Uterus (tissue), 3 donors: ENCODE measurements at regions not wholly inside any gene's neighbourhood (a gene's known extent, or its start where the extent isn't known, plus 50 kb on each side); places are given as distances from the start of the nearest gene placed in this dataset.

ENCODE experiments used
- DNase-seq, 2 donors: peaks; one replicate each; pipeline ENCODE4 v3.0.0-alpha.2; 2019 to 2020
- H3K27ac ChIP-seq, 2 donors: fragments of 200-600 bp; sonication (generic); 1 replicate in 1 of 2; 2 replicates in 1 of 2; pipeline ENCODE4 v1.5.1; 2016 to 2018
- H3K27me3 ChIP-seq, 2 donors: fragments of 200-600 bp; sonication (generic); one replicate each; pipeline ENCODE4 v1.5.1; 2018 to 2019; ENCODE audit warnings: control low read depth in 1 of 2
- H3K36me3 ChIP-seq, 2 donors: fragments of 200-600 bp; sonication (generic); one replicate each; pipeline ENCODE4 v1.5.1; 2019; ENCODE audit warnings: control low read depth in 1 of 2
- H3K4me1 ChIP-seq, 2 donors: fragments of 200-600 bp; sonication (generic); one replicate each; pipeline ENCODE4 v1.5.1; 2018 to 2019; ENCODE audit warnings: control low read depth in 1 of 2
- H3K4me3 ChIP-seq, 2 donors: fragments of 200-600 bp; sonication (generic); 1 replicate in 1 of 2; 2 replicates in 1 of 2; pipeline ENCODE4 v1.5.1; 2018 to 2019; ENCODE audit warnings: mild to moderate bottlenecking in 1 of 2
- H3K9me3 ChIP-seq, 2 donors: fragments of 200-600 bp; sonication (generic); one replicate each; pipeline ENCODE4 v1.5.1; 2019; ENCODE audit warnings: control low read depth in 1 of 2
- POLR2A ChIP-seq, 2 donors: fragments of 450-650 bp; IDR thresholded peaks; one replicate each; pipeline ENCODE4 v1.6.1; 2016; ENCODE audit warnings: antibody characterized with exemption in 2 of 2, mild to moderate bottlenecking in 1 of 2, moderate library complexity in 1 of 2
- intact Hi-C: fragments of 100-400 bp; cut with DNase I; formaldehyde crosslinking; loops from one replicate; pipeline ENCODE4 v1.15.1; 2023; ENCODE audit warnings: low total_unique reads
- TF ChIP-seq, protein P1 (sequence below), 4 experiments: fragments of 200-600 bp in 2 of 4; fragments of 450-650 bp in 2 of 4; sonication (generic) in 2 of 4; IDR thresholded peaks; one replicate each; pipeline ENCODE4 v1.5.1; 2016 to 2019; ENCODE audit warnings: antibody characterized with exemption in 4 of 4, mild to moderate bottlenecking in 2 of 4, moderate library complexity in 1 of 4
- donor health status: DM: yes; HTN: yes; CAD: no.

DNA sequence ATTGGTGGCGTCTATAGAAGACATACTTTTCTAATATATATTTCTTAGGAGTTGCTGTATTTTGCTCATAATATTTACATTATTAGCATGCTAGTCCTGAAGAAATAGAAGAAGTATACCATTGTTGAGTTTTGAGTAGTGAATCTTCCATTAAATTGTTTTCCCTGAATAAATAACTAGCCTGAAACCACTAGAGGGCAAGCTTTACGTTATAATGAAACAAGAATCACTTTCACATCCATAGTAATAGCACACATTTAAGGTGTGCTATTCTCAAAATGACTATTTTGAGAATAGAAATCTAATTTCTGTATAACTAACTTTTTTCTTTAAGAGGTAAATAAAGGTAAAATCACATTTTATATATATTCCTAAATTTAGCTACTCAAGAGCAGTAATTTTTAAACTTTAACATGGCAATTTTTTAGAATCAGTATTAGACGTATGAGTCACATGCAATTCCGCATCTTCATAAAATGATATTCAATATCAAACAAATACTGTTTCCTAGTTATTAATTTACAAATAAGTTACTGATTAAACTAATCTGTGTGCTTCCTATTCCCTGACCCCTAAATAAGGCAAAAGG lies 213.2 kb upstream of the MANEA start:
- no peak for DNase-seq
- Histone ChIP-seq H3K36me3 (no peaks in the 10 kb centered on the region), H3K4me3 (no peak overlapping the region), H3K27me3 (no peaks in the 10 kb centered on the region), H3K9me3 (no peaks in the 10 kb centered on the region), H3K27ac (no peak overlapping the region), H3K4me1 (no peaks in the 10 kb centered on the region)
- TF ChIP-seq, protein P1, sequence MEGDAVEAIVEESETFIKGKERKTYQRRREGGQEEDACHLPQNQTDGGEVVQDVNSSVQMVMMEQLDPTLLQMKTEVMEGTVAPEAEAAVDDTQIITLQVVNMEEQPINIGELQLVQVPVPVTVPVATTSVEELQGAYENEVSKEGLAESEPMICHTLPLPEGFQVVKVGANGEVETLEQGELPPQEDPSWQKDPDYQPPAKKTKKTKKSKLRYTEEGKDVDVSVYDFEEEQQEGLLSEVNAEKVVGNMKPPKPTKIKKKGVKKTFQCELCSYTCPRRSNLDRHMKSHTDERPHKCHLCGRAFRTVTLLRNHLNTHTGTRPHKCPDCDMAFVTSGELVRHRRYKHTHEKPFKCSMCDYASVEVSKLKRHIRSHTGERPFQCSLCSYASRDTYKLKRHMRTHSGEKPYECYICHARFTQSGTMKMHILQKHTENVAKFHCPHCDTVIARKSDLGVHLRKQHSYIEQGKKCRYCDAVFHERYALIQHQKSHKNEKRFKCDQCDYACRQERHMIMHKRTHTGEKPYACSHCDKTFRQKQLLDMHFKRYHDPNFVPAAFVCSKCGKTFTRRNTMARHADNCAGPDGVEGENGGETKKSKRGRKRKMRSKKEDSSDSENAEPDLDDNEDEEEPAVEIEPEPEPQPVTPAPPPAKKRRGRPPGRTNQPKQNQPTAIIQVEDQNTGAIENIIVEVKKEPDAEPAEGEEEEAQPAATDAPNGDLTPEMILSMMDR (IDR thresholded peaks at IDR 0.05): no peak
- TF ChIP-seq POLR2A (IDR thresholded peaks at IDR 0.05): no peak
- intact Hi-C loops: no loop called here

DNA sequence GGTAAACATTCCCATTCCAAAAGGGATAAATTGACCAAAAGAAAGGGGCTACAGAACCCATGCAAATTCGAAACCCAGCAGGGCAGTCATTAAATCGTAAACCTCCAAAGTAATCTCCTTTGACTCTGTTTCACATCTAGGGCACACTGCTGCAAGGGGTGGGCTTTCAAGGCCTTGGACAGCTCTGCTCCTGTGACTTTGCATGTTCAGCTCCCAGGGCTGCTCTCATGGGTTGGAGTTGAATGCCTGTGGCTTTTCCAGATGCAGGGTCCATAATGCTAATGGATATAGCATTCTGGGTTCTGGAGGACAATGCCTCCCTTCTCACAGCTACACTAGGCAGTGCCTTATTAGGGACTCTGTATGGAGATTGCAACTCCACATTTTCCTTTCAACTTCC lies 211.9 kb upstream of the MANEA start:
- Histone ChIP-seq H3K4me3 (no peak overlapping the region), H3K27ac (no peak overlapping the region), H3K36me3 (no peaks in the 10 kb centered on the region), H3K27me3 (no peaks in the 10 kb centered on the region), H3K4me1 (no peaks in the 10 kb centered on the region), H3K9me3 (no peaks in the 10 kb centered on the region)
- TF ChIP-seq, protein P1 (IDR thresholded peaks at IDR 0.05): no peak
- TF ChIP-seq POLR2A (IDR thresholded peaks at IDR 0.05): no peak
- intact Hi-C loops: no loop called here
- DNase-seq: no peak

DNA sequence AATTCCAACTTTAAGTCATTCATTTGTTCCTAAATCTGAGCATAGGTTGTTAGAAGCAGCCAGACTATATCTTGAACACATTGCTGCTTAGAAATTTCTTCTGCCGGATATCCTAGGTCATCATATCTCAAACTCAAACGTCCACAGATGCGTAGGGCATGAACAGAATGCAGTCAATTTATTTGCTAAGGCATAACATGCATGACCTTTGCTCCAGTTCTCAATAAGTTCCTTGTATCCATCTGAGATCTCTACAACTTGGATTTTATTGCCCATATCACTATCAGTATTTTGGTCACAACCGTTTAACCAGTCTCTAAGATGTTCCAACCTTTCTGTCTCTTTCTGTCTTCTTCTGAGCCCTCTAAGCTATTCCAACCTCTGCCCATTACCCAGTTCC lies 210.9 kb upstream of the MANEA start:
- Histone ChIP-seq H3K4me1 (no peaks in the 10 kb centered on the region), H3K27me3 (no peaks in the 10 kb centered on the region), H3K9me3 (no peaks in the 10 kb centered on the region), H3K27ac (no peak overlapping the region), H3K36me3 (no peaks in the 10 kb centered on the region), H3K4me3 (no peak overlapping the region)
- intact Hi-C loops: no loop called here
- TF ChIP-seq, protein P1 (IDR thresholded peaks at IDR 0.05): no peak
- no peak for TF ChIP-seq POLR2A (IDR thresholded peaks at IDR 0.05)
- no peak for DNase-seq

DNA sequence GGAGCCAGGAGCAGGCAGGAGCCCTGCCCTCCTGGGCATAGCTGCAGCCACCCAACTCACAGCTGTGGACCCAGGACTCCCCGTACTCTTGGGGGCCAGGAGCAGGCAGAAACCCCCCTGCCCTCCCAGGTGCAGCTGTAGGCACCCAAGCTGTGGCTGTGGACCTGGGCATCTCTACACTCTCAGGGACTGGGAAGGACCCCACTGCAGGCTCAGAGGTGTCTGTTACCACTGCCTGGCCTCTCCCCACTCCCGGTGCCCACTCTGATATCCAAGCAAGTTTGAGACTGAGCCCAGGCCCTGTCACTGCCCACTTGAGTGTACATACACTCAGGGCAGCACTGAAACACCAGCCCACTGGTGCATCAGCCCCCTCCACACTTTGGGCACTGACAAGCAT lies 193.5 kb upstream of the MANEA start:
- Histone ChIP-seq H3K4me1 (no peaks in the 10 kb centered on the region), H3K27ac (no peak overlapping the region), H3K9me3 (no peaks in the 10 kb centered on the region), H3K36me3 (no peaks in the 10 kb centered on the region), H3K27me3 (no peaks in the 10 kb centered on the region), H3K4me3 (no peak overlapping the region)
- intact Hi-C loops: no loop called here
- DNase-seq: no peak
- TF ChIP-seq, protein P1 (IDR thresholded peaks at IDR 0.05): no peak
- TF ChIP-seq POLR2A (IDR thresholded peaks at IDR 0.05): no peak

DNA sequence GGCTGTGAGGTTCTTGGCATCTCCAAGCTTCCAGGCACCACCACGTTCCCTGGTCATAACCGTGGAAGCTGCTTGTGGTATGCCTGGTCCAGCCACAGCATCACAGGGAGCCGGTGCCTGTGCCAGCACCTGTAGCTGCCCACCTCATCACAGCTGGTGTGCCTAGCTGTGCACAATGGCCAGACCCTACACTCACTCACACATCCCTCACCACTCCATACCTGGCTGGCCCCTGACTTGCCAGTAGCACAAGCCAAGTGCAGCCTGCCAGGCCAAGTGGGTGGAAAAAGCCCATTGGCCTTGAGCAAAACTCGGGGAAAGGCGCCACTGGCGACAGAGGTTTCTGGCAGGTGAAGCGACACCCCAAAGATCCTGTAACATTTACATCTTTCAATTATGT lies 192.3 kb upstream of the MANEA start:
- no peak for DNase-seq
- TF ChIP-seq POLR2A (IDR thresholded peaks at IDR 0.05): no peak
- TF ChIP-seq, protein P1 (IDR thresholded peaks at IDR 0.05): no peak
- intact Hi-C loops: no loop called here

More for the DNA sequence above, 192.3 kb upstream of the MANEA start:
- Histone ChIP-seq H3K27me3 (no peaks in the 10 kb centered on the region), H3K27ac (no peak overlapping the region), H3K4me3 (no peak overlapping the region), H3K4me1 (no peaks in the 10 kb centered on the region), H3K9me3 (no peaks in the 10 kb centered on the region), H3K36me3 (no peaks in the 10 kb centered on the region)
